ENCODE measurements at regions not wholly inside any gene's neighbourhood (a gene's known extent, or its start where the extent isn't known, plus 50 kb on each side); places are given as distances from the start of the nearest gene placed in this dataset.
"Not testable (repeated sequence)": the region's sequence is repeated elsewhere in the genome, so short reads cannot be mapped to it uniquely, and the experiment has no call there.

- Mint-ChIP-seq H3K27ac (no peak overlapping the region), H3K27me3 (peaks cover 45% of the 10 kb centered on the region)
Measured at GRCh38 chr10:9254353-9254752, 1199.9 kb downstream of the GATA3 start.

GRCh38 chr10:9260690-9261089, 1206.2 kb downstream of the GATA3 start:
- H3K27me3 Mint-ChIP-seq = peaks cover 47% of the 10 kb centered on the region
- H3K27ac Mint-ChIP-seq = no peak overlapping the region
- H3K4me1 Mint-ChIP-seq = no peaks in the 10 kb centered on the region
- ATAC-seq (no peak), DNase-seq (no peak)
- H3K9me3 Mint-ChIP-seq = no peaks in the 10 kb centered on the region
- no peak overlapping the region for H3K4me3 Mint-ChIP-seq

More at GRCh38 chr10:9254353-9254752, 1199.9 kb downstream of the GATA3 start:
- DNase-seq (no peak), ATAC-seq (no peak)
- no peaks in the 10 kb centered on the region for H3K9me3 Mint-ChIP-seq
- H3K4me1 Mint-ChIP-seq = no peaks in the 10 kb centered on the region
- no peak overlapping the region for H3K4me3 Mint-ChIP-seq

- H3K27ac Mint-ChIP-seq = no peak overlapping the region
- H3K9me3 Mint-ChIP-seq = no peaks in the 10 kb centered on the region
- H3K27me3 Mint-ChIP-seq = peaks cover 34% of the 10 kb centered on the region
- no peak for ATAC-seq
- no peaks in the 10 kb centered on the region for H3K4me1 Mint-ChIP-seq
- H3K4me3 Mint-ChIP-seq = no peak overlapping the region
- DNase-seq = no peak
Measured at GRCh38 chr10:9262770-9263169, 1208.3 kb downstream of the GATA3 start.

GRCh38 chr10:9268176-9268575, 1213.7 kb downstream of the GATA3 start:
- H3K4me1 Mint-ChIP-seq = no peaks in the 10 kb centered on the region
- H3K4me3 Mint-ChIP-seq = no peak overlapping the region
- ATAC-seq (no peak), DNase-seq (no peak)
- H3K27ac Mint-ChIP-seq = no peak overlapping the region
- peaks cover 55% of the 10 kb centered on the region for H3K27me3 Mint-ChIP-seq
- no peaks in the 10 kb centered on the region for H3K9me3 Mint-ChIP-seq

GRCh38 chr10:9273126-9273833, 1218.8 kb downstream of the GATA3 start:
- H3K27ac Mint-ChIP-seq, DNase-seq, H3K4me3 Mint-ChIP-seq, H3K9me3 Mint-ChIP-seq, H3K4me1 Mint-ChIP-seq: not testable (repeated sequence)
- peak; percentile 56 for ATAC-seq
- peaks cover 47% of the 10 kb centered on the region for H3K27me3 Mint-ChIP-seq

- Mint-ChIP-seq H3K27ac (no peak overlapping the region), H3K27me3 (peaks cover 43% of the 10 kb centered on the region), H3K4me3 (no peak overlapping the region), H3K4me1 (no peaks in the 10 kb centered on the region), H3K9me3 (no peaks in the 10 kb centered on the region)
- ATAC-seq (no peak), DNase-seq (no peak)
Measured at GRCh38 chr10:9274206-9274755, 1219.8 kb downstream of the GATA3 start.

GRCh38 chr10:9275861-9276260, 1221.4 kb downstream of the GATA3 start:
- Mint-ChIP-seq H3K9me3 (peaks cover 0 to 4% of the 10 kb centered on the region in 2 donors), H3K4me3 (no peak overlapping the region), H3K27ac (no peak overlapping the region), H3K4me1 (peaks cover 4% of the 10 kb centered on the region), H3K27me3 (peaks cover 34% of the 10 kb centered on the region)
- DNase-seq (no peak), ATAC-seq (no peak)

- no peak for DNase-seq
- Mint-ChIP-seq H3K27me3 (peaks cover 11% of the 10 kb centered on the region), H3K9me3 (peaks cover 0 to 4% of the 10 kb centered on the region in 2 donors), H3K4me1 (peaks cover 4% of the 10 kb centered on the region), H3K27ac (no peak overlapping the region), H3K4me3 (no peak overlapping the region)
- no peak for ATAC-seq
Measured at GRCh38 chr10:9285690-9286089, 1231.2 kb downstream of the GATA3 start.

- peaks cover 8% of the 10 kb centered on the region for H3K4me1 Mint-ChIP-seq
Measured at GRCh38 chr10:9289811-9290210, 1235.3 kb downstream of the GATA3 start.

GRCh38 chr10:9291081-9291480, 1236.6 kb downstream of the GATA3 start:
- ATAC-seq = no peak
- no peak overlapping the region for H3K27ac Mint-ChIP-seq
- H3K4me1 Mint-ChIP-seq = peaks cover 16% of the 10 kb centered on the region
- no peaks in the 10 kb centered on the region for H3K9me3 Mint-ChIP-seq
- no peak overlapping the region for H3K4me3 Mint-ChIP-seq
- DNase-seq = no peak
- H3K27me3 Mint-ChIP-seq = peaks cover 11% of the 10 kb centered on the region

More at GRCh38 chr10:9289811-9290210, 1235.3 kb downstream of the GATA3 start:
- peaks cover 11% of the 10 kb centered on the region for H3K27me3 Mint-ChIP-seq
- no peak overlapping the region for H3K4me3 Mint-ChIP-seq
- DNase-seq = no peak
- ATAC-seq = no peak
- H3K27ac Mint-ChIP-seq = no peak overlapping the region
- H3K9me3 Mint-ChIP-seq = no peaks in the 10 kb centered on the region

- ATAC-seq = peak; percentile 79
- peak overlapping the region in 1 of 2 donors; percentile 31 for H3K27ac Mint-ChIP-seq
- no peak for DNase-seq
Measured at GRCh38 chr10:9294132-9294663, 1239.7 kb downstream of the GATA3 start.

GRCh38 chr10:9294865-9295264, 1240.4 kb downstream of the GATA3 start:
- Mint-ChIP-seq H3K4me1 (peaks cover 16% of the 10 kb centered on the region), H3K4me3 (peak overlapping the region in 1 of 2 donors; percentile 66), H3K27me3 (peaks cover 6% of the 10 kb centered on the region), H3K27ac (peak overlapping the region in 1 of 2 donors; percentile 19), H3K9me3 (no peaks in the 10 kb centered on the region)
- DNase-seq = peak in 1 of 2 donors; percentile 27
- ATAC-seq = peak; percentile 96

More at GRCh38 chr10:9294132-9294663, 1239.7 kb downstream of the GATA3 start:
- H3K4me1 Mint-ChIP-seq = peaks cover 16% of the 10 kb centered on the region
- no peaks in the 10 kb centered on the region for H3K9me3 Mint-ChIP-seq
- H3K27me3 Mint-ChIP-seq = peaks cover 6% of the 10 kb centered on the region
- H3K4me3 Mint-ChIP-seq = peak overlapping the region in 1 of 2 donors; percentile 66

GRCh38 chr10:9296190-9296589, 1241.7 kb downstream of the GATA3 start:
- DNase-seq (no peak), ATAC-seq (no peak)
- peaks cover 16% of the 10 kb centered on the region for H3K4me1 Mint-ChIP-seq
- H3K27ac Mint-ChIP-seq = no peak overlapping the region
- no peaks in the 10 kb centered on the region for H3K9me3 Mint-ChIP-seq
- H3K27me3 Mint-ChIP-seq = peaks cover 6% of the 10 kb centered on the region
- no peak overlapping the region for H3K4me3 Mint-ChIP-seq

- Mint-ChIP-seq H3K4me1 (peaks cover 16% of the 10 kb centered on the region), H3K27ac (no peak overlapping the region), H3K9me3 (no peaks in the 10 kb centered on the region), H3K4me3 (no peak overlapping the region), H3K27me3 (peaks cover 6% of the 10 kb centered on the region)
- no peak for DNase-seq
- ATAC-seq = no peak
Measured at GRCh38 chr10:9297580-9297979, 1243.1 kb downstream of the GATA3 start.

GRCh38 chr10:9299966-9300365, 1245.5 kb downstream of the GATA3 start:
- Mint-ChIP-seq H3K9me3 (no peaks in the 10 kb centered on the region), H3K27ac (no peak overlapping the region), H3K27me3 (peaks cover 13% of the 10 kb centered on the region), H3K4me3 (no peak overlapping the region), H3K4me1 (peaks cover 7% of the 10 kb centered on the region)
- ATAC-seq = no peak
- DNase-seq = no peak

GRCh38 chr10:9301148-9301547, 1246.7 kb downstream of the GATA3 start:
- no peak for ATAC-seq
- DNase-seq = no peak
- Mint-ChIP-seq H3K27me3 (peaks cover 25% of the 10 kb centered on the region), H3K27ac (no peak overlapping the region), H3K4me1 (no peaks in the 10 kb centered on the region), H3K9me3 (no peaks in the 10 kb centered on the region), H3K4me3 (no peak overlapping the region)
